ENCODE measurements at regions not wholly inside any gene's neighbourhood (a gene's known extent, or its start where the extent isn't known, plus 50 kb on each side); places are given as distances from the start of the nearest gene placed in this dataset.
A peak's percentile ranks its signal among the peaks of the same experiment; 100 is the strongest.

GRCh38 chr14:98321841-98322240 lies 950.2 kb downstream of the BCL11B start:
- DNase-seq (no peak), ATAC-seq (replicated peaks in 1 of 4) (no peak)
- H3K9me3 Mint-ChIP-seq, result peaks cover 4 to 17% (median 11%) of the 10 kb centered on the region in 3 donors
- Histone ChIP-seq H3K27ac (ENCODE audit: low read length) (no peak overlapping the region), H3K36me3 (ENCODE audit: control insufficient read depth in 2 of 2, extremely low read depth in 1 of 2, insufficient read depth in 1 of 2, low read length in 1 of 2) (no peaks in the 10 kb centered on the region), H3K4me1 (ENCODE audit: control insufficient read depth in 1 of 2, extremely low read depth in 1 of 2, insufficient read depth in 2 of 2, low read length in 2 of 2) (peaks cover 0 to 2% of the 10 kb centered on the region in 2 experiments), H3K9me3 (peaks cover 4% of the 10 kb centered on the region), H3K4me3 (ENCODE audit: control insufficient read depth in 1 of 2, extremely low read depth in 1 of 2, low read length in 1 of 2) (no peak overlapping the region), H3K27me3 (replicated peaks in 1 of 2; ENCODE audit: control insufficient read depth in 2 of 2, extremely low read depth in 1 of 2, insufficient read depth in 2 of 2, low read length in 1 of 2) (no peaks in the 10 kb centered on the region)
- ChIA-PET CTCF (interaction anchor here in 1 of 2 donors (0.7 kb wide), 1 partner anchor 26 kb away, joined by 4 read pairs; no protein-coding TSS in a partner anchor), POLR2A (no interaction called here)
- no peak overlapping the region for H3K4me3 Mint-ChIP-seq
- peaks cover 4% of the 10 kb centered on the region for H3K36me3 Mint-ChIP-seq
- H3K4me1 Mint-ChIP-seq, result peaks cover 16 to 29% (median 22%) of the 10 kb centered on the region in 3 donors
- H3K27me3 Mint-ChIP-seq, result no peaks in the 10 kb centered on the region
- WGBS (ENCODE audit: insufficient coverage), result no CpG with 5 or more reads among the region's 3 CpGs
- H3K27ac Mint-ChIP-seq, result peak overlapping the region in 1 of 2 donors; percentile 24

- DNase-seq (no peak), ATAC-seq (replicated peaks in 1 of 4) (no peak)
- Mint-ChIP-seq H3K4me3 (no peak overlapping the region), H3K4me1 (peaks cover 16 to 29% (median 22%) of the 10 kb centered on the region in 3 donors), H3K9me3 (peaks cover 3 to 14% (median 10%) of the 10 kb centered on the region in 3 donors), H3K36me3 (peaks cover 2% of the 10 kb centered on the region), H3K27me3 (no peaks in the 10 kb centered on the region), H3K27ac (no peak overlapping the region)
- Histone ChIP-seq H3K36me3 (ENCODE audit: control insufficient read depth in 2 of 2, extremely low read depth in 1 of 2, insufficient read depth in 1 of 2, low read length in 1 of 2) (no peaks in the 10 kb centered on the region), H3K4me3 (ENCODE audit: control insufficient read depth in 1 of 2, extremely low read depth in 1 of 2, low read length in 1 of 2) (no peak overlapping the region), H3K27me3 (replicated peaks in 1 of 2; ENCODE audit: control insufficient read depth in 2 of 2, extremely low read depth in 1 of 2, insufficient read depth in 2 of 2, low read length in 1 of 2) (no peaks in the 10 kb centered on the region), H3K27ac (ENCODE audit: low read length) (no peak overlapping the region), H3K4me1 (ENCODE audit: control insufficient read depth in 1 of 2, extremely low read depth in 1 of 2, insufficient read depth in 2 of 2, low read length in 2 of 2) (peaks cover 0 to 2% of the 10 kb centered on the region in 2 experiments), H3K9me3 (peaks cover 4% of the 10 kb centered on the region)
- ChIA-PET CTCF (no interaction called here), POLR2A (no interaction called here)
- 100% methylated on average over 1 of the region's 2 CpGs for WGBS (ENCODE audit: insufficient coverage)
These were observed 948.2 kb downstream of the BCL11B start for GRCh38 chr14:98323836-98324235.

GRCh38 chr14:98325761-98326160 lies 946.2 kb downstream of the BCL11B start:
- Histone ChIP-seq H3K27ac (ENCODE audit: low read length) (no peak overlapping the region), H3K4me1 (ENCODE audit: control insufficient read depth in 1 of 2, extremely low read depth in 1 of 2, insufficient read depth in 2 of 2, low read length in 2 of 2) (peaks cover 0 to 2% of the 10 kb centered on the region in 2 experiments), H3K27me3 (replicated peaks in 1 of 2; ENCODE audit: control insufficient read depth in 2 of 2, extremely low read depth in 1 of 2, insufficient read depth in 2 of 2, low read length in 1 of 2) (no peaks in the 10 kb centered on the region), H3K4me3 (ENCODE audit: control insufficient read depth in 1 of 2, extremely low read depth in 1 of 2, low read length in 1 of 2) (no peak overlapping the region), H3K36me3 (ENCODE audit: control insufficient read depth in 2 of 2, extremely low read depth in 1 of 2, insufficient read depth in 1 of 2, low read length in 1 of 2) (no peaks in the 10 kb centered on the region), H3K9me3 (no peaks in the 10 kb centered on the region)
- DNase-seq (no peak), ATAC-seq (replicated peaks in 1 of 4) (no peak)
- WGBS (ENCODE audit: insufficient coverage), result no CpG with 5 or more reads among the region's 1 CpG
- ChIA-PET CTCF (no interaction called here), POLR2A (interaction anchor here (0.6 to 0.8 kb wide), 2 partner anchors 22 to 774 kb away, joined by 3 to 4 read pairs; no protein-coding TSS in a partner anchor)
- Mint-ChIP-seq H3K36me3 (no peaks in the 10 kb centered on the region), H3K27ac (no peak overlapping the region), H3K9me3 (peaks cover 2 to 9% (median 7%) of the 10 kb centered on the region in 3 donors), H3K27me3 (no peaks in the 10 kb centered on the region), H3K4me3 (no peak overlapping the region), H3K4me1 (peaks cover 16 to 29% (median 22%) of the 10 kb centered on the region in 3 donors)

GRCh38 chr14:98328496-98328895 lies 943.5 kb downstream of the BCL11B start:
- H3K4me3 ChIP-seq (ENCODE audit: control insufficient read depth in 1 of 2, extremely low read depth in 1 of 2, low read length in 1 of 2), result no peak overlapping the region
- POLR2A ChIA-PET, result no interaction called here
- H3K27me3 ChIP-seq (replicated peaks in 1 of 2; ENCODE audit: control insufficient read depth in 2 of 2, extremely low read depth in 1 of 2, insufficient read depth in 2 of 2, low read length in 1 of 2), result no peaks in the 10 kb centered on the region
- ATAC-seq (replicated peaks in 1 of 4) (no peak), DNase-seq (no peak)
- no peaks in the 10 kb centered on the region for H3K4me1 ChIP-seq (ENCODE audit: control insufficient read depth in 1 of 2, extremely low read depth in 1 of 2, insufficient read depth in 2 of 2, low read length in 2 of 2)
- no peaks in the 10 kb centered on the region for H3K9me3 ChIP-seq
- no peaks in the 10 kb centered on the region for H3K27me3 Mint-ChIP-seq
- no peak overlapping the region for H3K27ac ChIP-seq (ENCODE audit: low read length)
- CTCF ChIA-PET, result no interaction called here
- no peaks in the 10 kb centered on the region for H3K36me3 Mint-ChIP-seq
- WGBS (ENCODE audit: insufficient coverage), result 96% methylated on average over 4 of the region's 6 CpGs
- H3K27ac Mint-ChIP-seq, result no peak overlapping the region
- H3K4me1 Mint-ChIP-seq, result peaks cover 0 to 10% (median 4%) of the 10 kb centered on the region in 3 donors
- peaks cover 2 to 9% (median 7%) of the 10 kb centered on the region in 3 donors for H3K9me3 Mint-ChIP-seq
- no peaks in the 10 kb centered on the region for H3K36me3 ChIP-seq (ENCODE audit: control insufficient read depth in 2 of 2, extremely low read depth in 1 of 2, insufficient read depth in 1 of 2, low read length in 1 of 2)
- no peak overlapping the region for H3K4me3 Mint-ChIP-seq

DNA sequence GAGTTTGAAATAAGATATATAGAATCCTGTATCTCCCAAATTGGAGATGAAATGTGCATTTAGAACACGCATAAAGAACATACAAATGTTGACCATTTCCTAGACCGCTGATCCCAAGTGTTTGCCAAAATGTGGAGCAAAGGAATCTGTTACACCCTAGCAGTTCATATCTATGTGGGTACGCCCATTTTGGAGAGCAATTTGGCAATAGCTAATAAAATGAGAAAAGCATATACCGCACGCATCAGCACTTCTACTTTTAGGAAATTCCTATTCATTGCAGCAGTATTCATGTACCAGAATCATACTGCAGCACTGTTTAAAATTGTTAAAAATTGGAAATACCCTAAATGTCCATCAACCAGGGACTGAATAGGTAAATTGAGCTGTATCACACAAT lies 937.8 kb downstream of the BCL11B start:
- H3K4me1 Mint-ChIP-seq, result peaks cover 0 to 5% (median 0%) of the 10 kb centered on the region in 3 donors
- no peak overlapping the region for H3K4me3 ChIP-seq (ENCODE audit: control insufficient read depth in 1 of 2, extremely low read depth in 1 of 2, low read length in 1 of 2)
- DNase-seq (no peak), ATAC-seq (replicated peaks in 1 of 4) (no peak)
- H3K27me3 ChIP-seq (replicated peaks in 1 of 2; ENCODE audit: control insufficient read depth in 2 of 2, extremely low read depth in 1 of 2, insufficient read depth in 2 of 2, low read length in 1 of 2), result no peaks in the 10 kb centered on the region
- H3K27ac ChIP-seq (ENCODE audit: low read length), result no peak overlapping the region
- WGBS (ENCODE audit: insufficient coverage), result no CpG with 5 or more reads among the region's 5 CpGs
- no peak overlapping the region for H3K4me3 Mint-ChIP-seq
- no peak overlapping the region for H3K27ac Mint-ChIP-seq
- H3K4me1 ChIP-seq (ENCODE audit: control insufficient read depth in 1 of 2, extremely low read depth in 1 of 2, insufficient read depth in 2 of 2, low read length in 2 of 2), result no peaks in the 10 kb centered on the region
- ChIA-PET CTCF (no interaction called here), POLR2A (no interaction called here)
- H3K9me3 ChIP-seq, result no peaks in the 10 kb centered on the region
- H3K36me3 Mint-ChIP-seq, result no peaks in the 10 kb centered on the region
- H3K9me3 Mint-ChIP-seq, result peaks cover 2 to 5% (median 3%) of the 10 kb centered on the region in 3 donors
- H3K36me3 ChIP-seq (ENCODE audit: control insufficient read depth in 2 of 2, extremely low read depth in 1 of 2, insufficient read depth in 1 of 2, low read length in 1 of 2), result no peaks in the 10 kb centered on the region
- H3K27me3 Mint-ChIP-seq, result no peaks in the 10 kb centered on the region

- Histone ChIP-seq H3K27me3 (replicated peaks in 1 of 2; ENCODE audit: control insufficient read depth in 2 of 2, extremely low read depth in 1 of 2, insufficient read depth in 2 of 2, low read length in 1 of 2) (no peaks in the 10 kb centered on the region), H3K4me1 (ENCODE audit: control insufficient read depth in 1 of 2, extremely low read depth in 1 of 2, insufficient read depth in 2 of 2, low read length in 2 of 2) (peaks cover 0 to 3% of the 10 kb centered on the region in 2 experiments), H3K4me3 (ENCODE audit: control insufficient read depth in 1 of 2, extremely low read depth in 1 of 2, low read length in 1 of 2) (no peak overlapping the region), H3K27ac (ENCODE audit: low read length) (no peak overlapping the region), H3K9me3 (no peaks in the 10 kb centered on the region), H3K36me3 (ENCODE audit: control insufficient read depth in 2 of 2, extremely low read depth in 1 of 2, insufficient read depth in 1 of 2, low read length in 1 of 2) (no peaks in the 10 kb centered on the region)
- H3K4me1 Mint-ChIP-seq, result peaks cover 1 to 22% (median 12%) of the 10 kb centered on the region in 3 donors
- ATAC-seq (replicated peaks in 1 of 4) (no peak), DNase-seq (no peak)
- no peak overlapping the region for H3K4me3 Mint-ChIP-seq
- ChIA-PET POLR2A (no interaction called here), CTCF (no interaction called here)
- no peaks in the 10 kb centered on the region for H3K27me3 Mint-ChIP-seq
- no CpG with 5 or more reads among the region's 3 CpGs for WGBS (ENCODE audit: insufficient coverage)
- peaks cover 3% of the 10 kb centered on the region for H3K36me3 Mint-ChIP-seq
- H3K9me3 Mint-ChIP-seq, result peaks cover 0 to 3% (median 0%) of the 10 kb centered on the region in 3 donors
- H3K27ac Mint-ChIP-seq, result no peak overlapping the region
These were observed 930.8 kb downstream of the BCL11B start for GRCh38 chr14:98341211-98341610.

DNA sequence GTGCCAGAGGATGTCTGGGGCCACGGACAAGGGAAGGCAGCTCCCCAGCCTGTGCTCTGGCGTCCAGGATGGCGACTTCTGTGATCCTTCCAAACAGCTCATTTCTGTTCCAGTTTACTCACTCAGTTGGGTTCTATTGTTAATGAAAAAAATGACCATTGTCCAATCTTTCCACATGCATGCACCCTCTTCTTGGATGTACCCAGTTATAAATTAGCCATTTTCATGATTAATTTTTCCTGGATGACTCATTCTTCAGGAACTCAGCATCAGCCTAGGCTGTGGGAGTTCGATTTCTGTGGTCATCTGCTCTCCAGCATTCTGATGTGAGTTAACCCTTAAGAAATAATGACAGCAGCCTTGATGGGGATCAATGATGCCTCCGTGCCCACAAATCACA lies 926.8 kb downstream of the BCL11B start:
- H3K27ac Mint-ChIP-seq, result no peak overlapping the region
- no peaks in the 10 kb centered on the region for H3K27me3 Mint-ChIP-seq
- H3K4me3 Mint-ChIP-seq, result no peak overlapping the region
- H3K36me3 Mint-ChIP-seq, result peaks cover 3% of the 10 kb centered on the region
- H3K9me3 Mint-ChIP-seq, result peaks cover 0 to 3% (median 0%) of the 10 kb centered on the region in 3 donors
- no peaks in the 10 kb centered on the region for H3K27me3 ChIP-seq (replicated peaks in 1 of 2; ENCODE audit: control insufficient read depth in 2 of 2, extremely low read depth in 1 of 2, insufficient read depth in 2 of 2, low read length in 1 of 2)
- POLR2A ChIA-PET, result no interaction called here
- H3K4me1 ChIP-seq (ENCODE audit: control insufficient read depth in 1 of 2, extremely low read depth in 1 of 2, insufficient read depth in 2 of 2, low read length in 2 of 2), result peaks cover 0 to 6% of the 10 kb centered on the region in 2 experiments
- H3K36me3 ChIP-seq (ENCODE audit: control insufficient read depth in 2 of 2, extremely low read depth in 1 of 2, insufficient read depth in 1 of 2, low read length in 1 of 2), result no peaks in the 10 kb centered on the region
- CTCF ChIA-PET, result no interaction called here
- DNase-seq (no peak), ATAC-seq (replicated peaks in 1 of 4) (no peak)
- peaks cover 7 to 45% (median 36%) of the 10 kb centered on the region in 3 donors for H3K4me1 Mint-ChIP-seq
- H3K27ac ChIP-seq (ENCODE audit: low read length), result no peak overlapping the region
- no peak overlapping the region for H3K4me3 ChIP-seq (ENCODE audit: control insufficient read depth in 1 of 2, extremely low read depth in 1 of 2, low read length in 1 of 2)
- 67% methylated on average over 2 of the region's 5 CpGs for WGBS (ENCODE audit: insufficient coverage)
- H3K9me3 ChIP-seq, result no peaks in the 10 kb centered on the region
